ENCODE measurements at regions not wholly inside any gene's neighbourhood (a gene's known extent, or its start where the extent isn't known, plus 50 kb on each side); places are given as distances from the start of the nearest gene placed in this dataset.

DNA sequence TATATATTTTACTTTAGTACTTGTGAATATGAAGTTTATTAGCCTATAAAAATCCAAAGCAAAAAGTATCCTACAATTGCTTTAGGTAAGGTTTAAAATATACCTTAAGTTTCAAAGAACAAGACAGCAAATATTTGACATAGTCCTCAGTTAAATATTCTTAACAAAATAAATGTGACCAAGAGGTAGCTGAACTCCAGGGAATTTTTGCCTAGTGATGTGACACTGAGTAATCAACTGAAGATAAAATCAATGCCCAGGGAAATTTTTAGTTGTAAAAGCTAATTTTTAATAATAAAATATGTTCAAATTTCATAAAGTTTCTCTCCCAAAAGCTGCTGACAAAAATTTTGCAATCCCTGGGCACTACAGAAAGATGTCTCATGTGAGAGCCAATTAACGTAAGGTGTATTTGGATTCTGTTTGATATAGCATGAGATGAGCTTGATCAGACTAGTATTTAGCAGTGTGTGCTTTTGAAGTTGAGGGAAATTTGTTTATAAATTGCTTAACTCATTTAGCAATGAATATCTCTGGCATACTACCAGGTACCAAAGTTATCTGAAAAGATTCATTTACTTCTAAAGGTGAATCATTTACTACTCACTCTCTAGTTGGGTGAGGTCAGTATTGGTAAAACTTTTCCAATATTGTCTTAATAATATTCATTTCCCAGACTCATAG is 80.2 kb upstream of the PALMD start (continued):
- TF ChIP-seq, protein P1, sequence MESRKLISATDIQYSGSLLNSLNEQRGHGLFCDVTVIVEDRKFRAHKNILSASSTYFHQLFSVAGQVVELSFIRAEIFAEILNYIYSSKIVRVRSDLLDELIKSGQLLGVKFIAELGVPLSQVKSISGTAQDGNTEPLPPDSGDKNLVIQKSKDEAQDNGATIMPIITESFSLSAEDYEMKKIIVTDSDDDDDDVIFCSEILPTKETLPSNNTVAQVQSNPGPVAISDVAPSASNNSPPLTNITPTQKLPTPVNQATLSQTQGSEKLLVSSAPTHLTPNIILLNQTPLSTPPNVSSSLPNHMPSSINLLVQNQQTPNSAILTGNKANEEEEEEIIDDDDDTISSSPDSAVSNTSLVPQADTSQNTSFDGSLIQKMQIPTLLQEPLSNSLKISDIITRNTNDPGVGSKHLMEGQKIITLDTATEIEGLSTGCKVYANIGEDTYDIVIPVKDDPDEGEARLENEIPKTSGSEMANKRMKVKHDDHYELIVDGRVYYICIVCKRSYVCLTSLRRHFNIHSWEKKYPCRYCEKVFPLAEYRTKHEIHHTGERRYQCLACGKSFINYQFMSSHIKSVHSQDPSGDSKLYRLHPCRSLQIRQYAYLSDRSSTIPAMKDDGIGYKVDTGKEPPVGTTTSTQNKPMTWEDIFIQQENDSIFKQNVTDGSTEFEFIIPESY (IDR thresholded peaks at IDR 0.05), result peak; percentile 54

- peak overlapping the region; percentile 24 to 58 (median 57) for H3K4me3 ChIP-seq (ENCODE audit: low read depth in 1 of 3, low read length in 3 of 3)
- H3K27ac ChIP-seq (ENCODE audit: low read depth in 1 of 2, low read length in 2 of 2), result peak overlapping the region; percentile 69 to 70
- DNase-seq (ENCODE audit: low spot score), result no peak
- peak overlapping the region in 1 of 2 donors; percentile 45 for H3K9ac ChIP-seq (ENCODE audit: low read depth in 1 of 2, low read length in 2 of 2)
- H3K9me3 ChIP-seq (ENCODE audit: control insufficient read depth in 4 of 4, low read length in 3 of 4), result no peaks in the 10 kb centered on the region
- H3K36me3 ChIP-seq (ENCODE audit: control insufficient read depth in 4 of 4, insufficient read depth in 3 of 4, low read depth in 1 of 4, low read length in 3 of 4), result no peaks in the 10 kb centered on the region
- no peaks in the 10 kb centered on the region for H3K27me3 ChIP-seq (ENCODE audit: control insufficient read depth in 4 of 4, insufficient read depth in 4 of 4, low read length in 3 of 4)
- H3K4me1 ChIP-seq (ENCODE audit: control insufficient read depth in 4 of 4, insufficient read depth in 4 of 4, low read length in 3 of 4), result peaks cover 0 to 19% (median 14%) of the 10 kb centered on the region in 4 donors
- WGBS, result 29% methylated on average over 4 of the region's 4 CpGs
- peak; percentile 97 to 98 for TF ChIP-seq RXRA (IDR thresholded peaks at IDR 0.05)
- TF ChIP-seq, protein P2, sequence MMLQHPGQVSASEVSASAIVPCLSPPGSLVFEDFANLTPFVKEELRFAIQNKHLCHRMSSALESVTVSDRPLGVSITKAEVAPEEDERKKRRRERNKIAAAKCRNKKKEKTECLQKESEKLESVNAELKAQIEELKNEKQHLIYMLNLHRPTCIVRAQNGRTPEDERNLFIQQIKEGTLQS (IDR thresholded peaks at IDR 0.05), result peak; percentile 18
- peak; percentile 77 to 86 for TF ChIP-seq JUND (IDR thresholded peaks at IDR 0.05)
- no peak for TF ChIP-seq EGR1 (IDR thresholded peaks at IDR 0.05; ENCODE audit: low read depth in 2 of 2)
- TF ChIP-seq FOXA1 (IDR thresholded peaks at IDR 0.05), result peak; percentile 50
- peak; percentile 49 for TF ChIP-seq REST (IDR thresholded peaks at IDR 0.05)
- peak; percentile 97 for TF ChIP-seq SP1 (IDR thresholded peaks at IDR 0.05)
- no peak for TF ChIP-seq CTCF (IDR thresholded peaks at IDR 0.05; ENCODE audit: low read depth, low read length, missing input control)
- TF ChIP-seq FOXA2 (IDR thresholded peaks at IDR 0.05), result peak; percentile 65
- TF ChIP-seq HNF4A (conservative IDR thresholded peaks at IDR 0.05), result peak; percentile 95
- peak; percentile 47 for TF ChIP-seq YY1 (IDR thresholded peaks at IDR 0.05)
- TF ChIP-seq NR2F2 (IDR thresholded peaks at IDR 0.05), result no peak
- TF ChIP-seq RAD21 (IDR thresholded peaks at IDR 0.05), result peak; percentile 37 to 65
- TF ChIP-seq MAX (IDR thresholded peaks at IDR 0.05), result peak; percentile 56
- TF ChIP-seq, protein P1 (IDR thresholded peaks at IDR 0.05), result peak; percentile 75
- TF ChIP-seq HNF4G (IDR thresholded peaks at IDR 0.05), result peak; percentile 72
- no peak for TF ChIP-seq GABPA (IDR thresholded peaks at IDR 0.05 in 1 of 2, conservative IDR thresholded peaks at IDR 0.05 in 1 of 2)
- TF ChIP-seq TAF1 (conservative IDR thresholded peaks at IDR 0.05), result no peak
Observed at GRCh38 chr1:99566290-99567021, 79.5 kb upstream of the PALMD start.
